Activated naive CD8-positive, alpha-beta T cell treated with anti-CD3 and anti-CD28 coated beads, Interleukin-2, amount 10 ng/mL, durations not matched to agents 7 days and 5 days (primary cell): ENCODE measurements at regions not wholly inside any gene's neighbourhood (a gene's known extent, or its start where the extent isn't known, plus 50 kb on each side); places are given as distances from the start of the nearest gene placed in this dataset.
"Not testable (repeated sequence)": the region's sequence is repeated elsewhere in the genome, so short reads cannot be mapped to it uniquely, and the experiment has no call there.

Source experiments
- ATAC-seq: fragments of 150-1000 bp; cut with Tn5 transposase; one replicate; pipeline ENCODE4 v1.10.0; 2021; ENCODE audit warnings: low read depth, moderate library complexity
- POLR2A ChIA-PET: fragments of 350-600 bp; sonication (Branson Sonifier 250); formaldehyde crosslinking; loops from one replicate; lab custom pipeline; 2021; ENCODE audit warnings: antibody characterized with exemption; lab: Charles Lee
- DNase-seq: peaks from one replicate; pipeline ENCODE4 v3.0.0; 2021
- H3K27ac Mint-ChIP-seq: one replicate; pipeline ENCODE4 v1.8.0; 2022; ENCODE audit warnings: mild to moderate bottlenecking, mixed read lengths
- H3K27me3 Mint-ChIP-seq: one replicate; pipeline ENCODE4 v1.8.0; 2022; ENCODE audit warnings: mild to moderate bottlenecking, moderate library complexity, mixed read lengths
- H3K36me3 Mint-ChIP-seq: one replicate; pipeline ENCODE4 v1.8.0; 2021; ENCODE audit warnings: mild to moderate bottlenecking, mixed read lengths
- H3K4me1 Mint-ChIP-seq: one replicate; pipeline ENCODE4 v1.8.0; 2021; ENCODE audit warnings: mixed read lengths
- H3K4me3 Mint-ChIP-seq: one replicate; pipeline ENCODE4 v1.8.0; 2022; ENCODE audit warnings: mild to moderate bottlenecking, moderate library complexity, mixed read lengths
- H3K9me3 Mint-ChIP-seq: one replicate; pipeline ENCODE4 v1.8.0; 2021; ENCODE audit warnings: mixed read lengths

DNA sequence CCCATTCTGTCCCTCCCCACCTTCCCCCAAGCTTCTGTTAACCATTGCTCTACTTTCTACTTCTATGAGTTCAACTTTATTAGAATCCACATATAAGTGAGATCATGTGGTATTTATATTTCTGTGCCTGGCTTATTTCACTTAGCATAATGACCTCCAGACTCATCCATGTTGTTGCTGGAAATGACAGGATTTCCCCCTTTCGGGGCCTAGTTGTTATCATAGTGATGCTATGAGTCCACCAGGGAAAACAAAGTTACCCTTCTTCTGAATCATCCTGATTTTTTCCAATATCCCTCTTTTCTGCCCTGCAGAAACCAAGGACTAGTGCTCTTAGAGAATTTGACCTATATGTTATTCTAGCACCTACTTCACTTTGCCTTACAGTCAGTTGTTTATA is 53.2 kb upstream of the TERB2 start:
- POLR2A ChIA-PET, H3K27ac Mint-ChIP-seq, ATAC-seq: not testable (repeated sequence)

DNA sequence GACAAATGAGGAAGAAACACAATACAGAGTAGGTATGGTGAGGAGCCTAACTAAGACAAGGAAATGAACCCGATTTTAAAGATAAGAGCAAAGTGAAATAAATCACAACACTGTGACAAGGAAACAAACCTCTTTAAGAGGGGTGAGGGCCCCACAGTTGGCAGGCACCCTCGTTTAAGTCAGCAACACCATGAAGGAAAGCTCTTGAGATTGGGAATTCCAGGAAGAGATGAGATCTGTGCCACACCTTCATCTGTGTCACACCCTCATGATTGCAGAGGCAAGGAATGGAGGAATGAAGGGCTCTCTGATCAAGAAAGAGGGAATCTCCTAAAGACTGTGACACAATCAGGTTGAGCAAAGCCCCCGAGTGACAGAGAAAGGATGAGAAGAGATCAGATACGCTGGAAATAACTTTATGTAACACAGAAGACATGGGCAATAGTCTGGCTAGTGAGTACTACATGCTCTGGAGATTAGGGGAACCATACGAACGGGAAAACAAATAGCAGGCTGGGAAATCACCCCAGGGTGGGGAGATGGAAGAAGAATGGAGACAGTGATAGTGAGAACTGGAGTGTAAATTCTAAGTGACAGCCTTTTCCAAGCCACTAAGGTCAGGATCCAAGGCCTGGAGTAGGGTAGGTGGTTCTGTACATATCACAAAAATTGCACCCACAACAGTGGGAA is 51.7 kb upstream of the TERB2 start:
- H3K4me1 Mint-ChIP-seq, H3K36me3 Mint-ChIP-seq, DNase-seq, H3K27ac Mint-ChIP-seq, H3K27me3 Mint-ChIP-seq, H3K4me3 Mint-ChIP-seq, POLR2A ChIA-PET, H3K9me3 Mint-ChIP-seq, ATAC-seq: not testable (repeated sequence)

More for the DNA sequence above, 53.2 kb upstream of the TERB2 start:
- H3K9me3 Mint-ChIP-seq, H3K36me3 Mint-ChIP-seq, DNase-seq, H3K4me1 Mint-ChIP-seq, H3K4me3 Mint-ChIP-seq, H3K27me3 Mint-ChIP-seq: not testable (repeated sequence)
